Activated CD8-positive, alpha-beta T cell treated with anti-CD3 and anti-CD28 coated beads for 36 hours (primary cell): ENCODE measurements at regions not wholly inside any gene's neighbourhood (a gene's known extent, or its start where the extent isn't known, plus 50 kb on each side); places are given as distances from the start of the nearest gene placed in this dataset.

Source experiments
- ATAC-seq: fragments of 200-7000 bp; cut with Tn5 transposase; one replicate; pipeline ENCODE4 v1.10.0; 2021; ENCODE audit warnings: mild to moderate bottlenecking, moderate library complexity
- CTCF ChIA-PET: fragments of 350-600 bp; sonication (Branson Sonifier 250); formaldehyde crosslinking; loops from one replicate; lab custom pipeline; 2021; ENCODE audit warnings: antibody characterized with exemption; lab: Charles Lee
- POLR2A ChIA-PET: fragments of 350-600 bp; sonication (Branson Sonifier 250); formaldehyde crosslinking; loops from one replicate; lab custom pipeline; 2021; ENCODE audit warnings: antibody characterized with exemption; lab: Charles Lee
- DNase-seq: peaks from one replicate; pipeline ENCODE4 v3.0.0-alpha.2; 2020
- H3K27ac Mint-ChIP-seq: one replicate; pipeline ENCODE4 v1.8.0; 2021; ENCODE audit warnings: mild to moderate bottlenecking, mixed read lengths
- H3K27me3 Mint-ChIP-seq: one replicate; pipeline ENCODE4 v1.8.0; 2021; ENCODE audit warnings: mixed read lengths
- H3K36me3 Mint-ChIP-seq: one replicate; pipeline ENCODE4 v1.8.0; 2021; ENCODE audit warnings: low read depth, mixed read lengths
- H3K4me1 Mint-ChIP-seq: one replicate; pipeline ENCODE4 v1.8.0; 2021; ENCODE audit warnings: low read depth, mixed read lengths
- H3K4me3 Mint-ChIP-seq: one replicate; pipeline ENCODE4 v1.8.0; 2021; ENCODE audit warnings: mild to moderate bottlenecking, moderate library complexity, mixed read lengths
- H3K9me3 Mint-ChIP-seq: one replicate; pipeline ENCODE4 v1.8.0; 2021; ENCODE audit warnings: mixed read lengths
- intact Hi-C: fragments of 100-400 bp; cut with micrococcal nuclease; formaldehyde crosslinking; loops from one replicate; pipeline ENCODE4 v1.10.0; 2022
- TF ChIP-seq, protein P1 (sequence below): fragments of 200-600 bp; IDR thresholded peaks from one replicate; pipeline ENCODE4 v1.8.0; 2022; ENCODE audit warnings: antibody characterized with exemption, mild to moderate bottlenecking

DNA sequence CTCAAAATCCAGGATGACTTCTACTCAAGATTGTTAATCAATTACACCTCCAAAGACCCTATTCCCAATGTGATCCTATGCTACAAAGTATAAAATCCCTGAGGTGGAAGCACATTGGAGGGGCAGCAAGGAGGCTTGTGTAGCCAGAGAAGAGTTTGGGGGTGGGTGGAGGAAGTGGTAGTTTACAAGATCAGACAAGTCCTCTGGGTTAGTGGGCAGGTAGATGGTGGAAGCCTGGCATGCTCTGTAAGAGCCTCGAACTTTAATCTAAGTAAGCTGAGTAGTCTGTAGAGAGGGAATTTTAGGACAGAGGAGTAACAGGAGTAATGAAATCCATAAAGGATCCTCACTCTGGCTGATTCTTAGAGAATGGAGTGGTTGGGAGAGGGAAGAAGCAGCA, 65.0 kb upstream of the KCTD3 start:
- no peaks in the 10 kb centered on the region for H3K9me3 Mint-ChIP-seq
- no peaks in the 10 kb centered on the region for H3K36me3 Mint-ChIP-seq
- ChIA-PET POLR2A (no interaction called here), CTCF (no interaction called here)
- TF ChIP-seq, protein P1, sequence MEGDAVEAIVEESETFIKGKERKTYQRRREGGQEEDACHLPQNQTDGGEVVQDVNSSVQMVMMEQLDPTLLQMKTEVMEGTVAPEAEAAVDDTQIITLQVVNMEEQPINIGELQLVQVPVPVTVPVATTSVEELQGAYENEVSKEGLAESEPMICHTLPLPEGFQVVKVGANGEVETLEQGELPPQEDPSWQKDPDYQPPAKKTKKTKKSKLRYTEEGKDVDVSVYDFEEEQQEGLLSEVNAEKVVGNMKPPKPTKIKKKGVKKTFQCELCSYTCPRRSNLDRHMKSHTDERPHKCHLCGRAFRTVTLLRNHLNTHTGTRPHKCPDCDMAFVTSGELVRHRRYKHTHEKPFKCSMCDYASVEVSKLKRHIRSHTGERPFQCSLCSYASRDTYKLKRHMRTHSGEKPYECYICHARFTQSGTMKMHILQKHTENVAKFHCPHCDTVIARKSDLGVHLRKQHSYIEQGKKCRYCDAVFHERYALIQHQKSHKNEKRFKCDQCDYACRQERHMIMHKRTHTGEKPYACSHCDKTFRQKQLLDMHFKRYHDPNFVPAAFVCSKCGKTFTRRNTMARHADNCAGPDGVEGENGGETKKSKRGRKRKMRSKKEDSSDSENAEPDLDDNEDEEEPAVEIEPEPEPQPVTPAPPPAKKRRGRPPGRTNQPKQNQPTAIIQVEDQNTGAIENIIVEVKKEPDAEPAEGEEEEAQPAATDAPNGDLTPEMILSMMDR = no peak
- no peak overlapping the region for H3K4me3 Mint-ChIP-seq
- DNase-seq = no peak
- no peaks in the 10 kb centered on the region for H3K4me1 Mint-ChIP-seq
- peaks cover 2% of the 10 kb centered on the region for H3K27me3 Mint-ChIP-seq
- H3K27ac Mint-ChIP-seq = no peak overlapping the region
- ATAC-seq = no peak
- intact Hi-C loops = no loop called here

DNA sequence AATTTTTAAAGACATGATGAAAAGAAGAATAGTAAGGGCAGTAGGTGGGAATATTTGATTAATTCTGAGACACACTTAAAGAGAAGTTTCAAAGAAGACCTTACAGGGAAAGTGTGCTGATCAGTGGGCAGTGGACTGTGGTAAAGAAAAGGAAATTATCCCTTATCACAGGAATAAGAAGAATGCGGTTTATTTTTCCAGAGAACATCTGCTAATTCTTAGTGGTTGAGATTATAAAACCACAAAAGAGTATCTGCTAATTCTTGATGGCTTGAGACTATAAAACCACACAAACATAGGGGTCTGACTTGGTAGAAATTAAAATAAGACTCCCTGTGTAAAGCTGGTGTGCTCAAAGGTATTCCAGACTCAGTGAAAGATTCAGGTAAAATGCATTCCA, 60.0 kb upstream of the KCTD3 start:
- Mint-ChIP-seq H3K4me3 (no peak overlapping the region), H3K9me3 (peaks cover 9% of the 10 kb centered on the region), H3K4me1 (no peaks in the 10 kb centered on the region), H3K36me3 (no peaks in the 10 kb centered on the region), H3K27me3 (peaks cover 2% of the 10 kb centered on the region), H3K27ac (no peak overlapping the region)
- ChIA-PET CTCF (no interaction called here), POLR2A (no interaction called here)
- DNase-seq = no peak
- no peak for ATAC-seq
- intact Hi-C loops = no loop called here
- TF ChIP-seq, protein P1 = no peak

DNA sequence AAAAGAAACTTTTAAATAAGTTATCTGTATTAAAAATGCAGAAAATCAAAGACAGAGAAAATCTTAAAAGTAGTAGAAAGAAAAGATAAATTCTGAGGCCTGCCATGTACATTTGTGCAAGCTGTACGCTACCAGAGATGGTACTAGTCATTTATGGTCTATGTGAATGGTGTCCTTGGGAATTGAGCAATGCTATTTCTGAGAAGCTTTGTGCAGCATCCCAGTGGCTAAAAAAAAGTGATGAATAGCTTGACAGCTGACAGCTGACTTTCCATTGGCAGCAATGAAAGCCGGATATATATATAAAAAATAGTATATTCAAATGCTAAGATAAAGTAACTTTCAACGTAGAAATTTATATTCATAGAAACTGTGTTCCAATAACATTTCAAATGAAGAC, 58.8 kb upstream of the KCTD3 start:
- intact Hi-C loops = no loop called here
- Mint-ChIP-seq H3K4me3 (no peak overlapping the region), H3K9me3 (peaks cover 12% of the 10 kb centered on the region), H3K27ac (no peak overlapping the region), H3K27me3 (no peaks in the 10 kb centered on the region), H3K4me1 (no peaks in the 10 kb centered on the region), H3K36me3 (no peaks in the 10 kb centered on the region)
- POLR2A ChIA-PET = no interaction called here
- ATAC-seq = no peak
- TF ChIP-seq, protein P1 = no peak
- CTCF ChIA-PET = no interaction called here
- no peak for DNase-seq
